Dermis microvascular lymphatic vessel endothelial cell (primary cell): ENCODE measurements at regions not wholly inside any gene's neighbourhood (a gene's known extent, or its start where the extent isn't known, plus 50 kb on each side); places are given as distances from the start of the nearest gene placed in this dataset.

ENCODE experiments used
- DNase-seq, 2 donors: peaks; one replicate each; pipeline versions ENCODE4 v3.0.0 to v3.0.0-alpha.2; 2010; ENCODE audit warnings: low read depth in 2 of 2

DNA sequence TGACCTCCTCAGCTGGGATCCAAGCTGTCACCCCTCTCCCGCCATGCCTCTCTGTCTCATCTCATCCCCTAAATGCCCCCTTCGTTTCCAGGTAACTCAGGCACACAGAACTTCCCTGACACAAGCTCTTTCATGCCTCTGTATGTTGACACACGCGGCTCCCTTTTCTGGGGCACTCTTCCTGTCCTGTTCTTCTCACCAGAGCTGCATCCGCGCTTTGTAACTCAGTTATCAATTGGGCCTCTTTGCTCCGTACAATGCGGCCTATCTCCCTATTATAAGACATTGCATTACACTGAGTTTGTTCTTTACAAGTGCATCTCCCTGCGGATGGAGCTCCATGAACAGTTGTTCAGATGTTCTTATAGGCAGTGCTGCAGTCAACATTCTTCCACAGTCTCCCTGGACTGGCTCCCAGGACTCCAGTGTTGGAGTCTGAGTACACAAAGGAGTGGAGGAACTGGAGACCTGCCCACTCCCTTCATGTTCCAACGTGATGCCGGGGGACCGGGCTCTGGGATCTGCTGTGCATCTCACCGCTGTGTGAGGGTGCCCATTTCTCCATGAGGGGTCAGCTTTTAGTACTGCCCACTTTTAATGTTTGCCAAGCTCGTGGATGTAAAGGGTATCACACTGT is 56.9 kb upstream of the TNS3 start:
- no peak for DNase-seq

GRCh38 chr7:47636433-47637175 is 54.7 kb upstream of the TNS3 start:
- DNase-seq, result peak in 1 of 2 donors; percentile 29

DNA sequence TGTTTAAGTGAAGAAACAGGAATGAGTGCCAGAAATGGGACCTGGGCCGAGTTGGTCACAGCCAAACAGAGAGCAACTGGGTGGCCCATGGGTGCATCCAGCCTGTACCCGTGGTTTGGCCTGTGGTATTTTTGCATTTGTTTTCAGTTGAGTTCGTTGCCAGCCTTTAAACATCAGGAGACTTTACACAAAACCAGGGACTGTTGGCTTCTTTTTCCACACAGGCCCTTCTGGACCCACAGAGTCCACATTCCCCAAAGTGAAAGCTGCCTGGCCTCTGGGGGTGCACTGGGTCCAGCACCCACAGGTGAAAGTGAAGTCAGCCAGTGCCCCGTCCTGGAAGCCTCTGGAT is 54.1 kb upstream of the TNS3 start:
- DNase-seq, result no peak

DNA sequence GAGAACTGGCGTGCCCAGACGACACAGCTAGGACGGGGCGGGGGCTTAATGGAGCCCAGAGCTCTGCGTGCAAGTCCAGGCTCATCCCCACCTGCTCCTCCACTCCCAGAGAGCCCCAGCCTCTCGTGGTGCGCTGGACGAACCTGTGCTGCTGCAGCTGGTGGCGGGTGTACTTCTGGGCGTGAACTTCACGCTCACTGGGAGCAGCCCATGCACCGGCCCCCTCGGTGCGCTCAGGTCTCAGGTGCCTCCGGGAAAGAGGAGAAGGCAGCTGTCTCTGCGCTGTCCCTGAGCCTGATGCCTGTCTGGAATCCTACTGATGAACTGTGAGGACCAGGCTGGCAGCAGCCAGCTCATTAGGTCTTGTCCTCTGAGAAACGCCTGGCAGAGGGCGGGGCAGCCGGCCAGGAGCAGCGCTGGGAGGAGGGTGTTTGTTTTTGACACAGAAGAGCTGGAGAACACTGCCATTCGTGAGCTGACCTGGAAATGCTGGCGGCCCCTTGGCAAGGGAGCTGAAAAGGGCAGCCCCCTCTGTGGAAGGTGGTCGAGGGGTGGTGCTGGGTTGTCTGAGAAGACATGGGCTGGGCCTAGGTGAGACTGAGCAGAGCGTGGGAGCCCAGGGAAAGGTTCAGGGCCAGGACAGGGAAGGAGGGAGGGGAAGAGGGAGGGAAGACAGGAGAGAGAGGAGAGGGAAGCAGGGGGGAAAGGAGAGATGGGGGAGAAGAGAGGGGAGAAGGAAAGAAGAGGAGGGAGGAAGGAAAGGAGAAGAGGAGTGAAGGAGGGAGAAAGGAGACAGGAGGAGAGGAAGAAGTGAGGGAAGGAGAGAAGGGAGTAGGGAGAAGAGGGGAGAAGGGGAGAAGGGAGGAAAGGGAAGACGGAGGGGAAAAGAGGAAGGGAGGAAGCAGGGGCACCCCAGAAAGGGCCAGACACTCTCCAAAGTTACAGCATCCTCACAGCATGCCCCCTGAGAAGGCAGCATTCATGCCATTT is 53.5 kb upstream of the TNS3 start:
- DNase-seq, result no peak

DNA sequence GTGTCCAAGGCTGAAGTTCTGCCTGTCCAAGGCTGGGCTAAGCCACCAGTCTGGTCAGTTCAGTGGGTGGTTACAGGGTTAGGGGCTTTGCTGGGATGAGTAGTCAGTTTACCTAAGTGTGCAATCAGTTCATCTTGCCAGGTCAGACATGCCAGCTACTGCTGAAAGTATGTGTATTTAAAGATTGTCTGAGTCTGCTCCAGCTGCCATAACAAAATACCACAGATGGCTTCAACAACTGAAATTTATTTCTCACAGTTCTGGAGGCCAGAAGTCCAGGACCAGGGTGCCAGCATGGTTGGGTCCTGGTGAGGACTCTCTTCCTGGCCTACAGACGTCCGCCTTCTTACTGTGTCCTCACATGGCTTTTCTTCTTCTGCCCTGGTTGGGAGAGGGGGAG is 52.4 kb upstream of the TNS3 start:
- DNase-seq, result no peak

GRCh38 chr7:47633134-47633533 is 51.2 kb upstream of the TNS3 start:
- DNase-seq, result no peak
